Hepatocyte (in vitro differentiated cells): ENCODE measurements at regions not wholly inside any gene's neighbourhood (a gene's known extent, or its start where the extent isn't known, plus 50 kb on each side); places are given as distances from the start of the nearest gene placed in this dataset.

Experiments
- DNase-seq: peaks from one replicate; pipeline ENCODE4 v3.0.0-alpha.2; 2016; ENCODE audit warnings: low spot score
- H2AFZ ChIP-seq: fragments of 200-600 bp; sonication (generic); 2 replicates; pipeline ENCODE4 v1.6.0; 2016; ENCODE audit warnings: antibody characterized with exemption, mild to moderate bottlenecking
- H3K27ac ChIP-seq: fragments of 200-600 bp; sonication (generic); 2 replicates; pipeline ENCODE4 v1.5.1; 2016; ENCODE audit warnings: mild to moderate bottlenecking
- H3K27me3 ChIP-seq: fragments of 200-600 bp; sonication (generic); 2 replicates; pipeline ENCODE4 v1.6.1; 2016
- H3K36me3 ChIP-seq: fragments of 200-600 bp; sonication (generic); replicated peaks from 2 replicates; pipeline ENCODE4 v1.5.1; 2016; ENCODE audit warnings: low read depth; ENCODE audit not compliant: insufficient read depth
- H3K4me1 ChIP-seq: fragments of 200-600 bp; sonication (generic); 2 replicates; pipeline ENCODE4 v1.5.1; 2016; ENCODE audit warnings: mild to moderate bottlenecking, moderate library complexity; ENCODE audit not compliant: insufficient read depth
- H3K4me2 ChIP-seq: fragments of 200-600 bp; sonication (generic); 2 replicates; pipeline ENCODE4 v1.6.0; 2016
- H3K4me3 ChIP-seq: fragments of 200-600 bp; sonication (generic); 2 replicates; pipeline ENCODE4 v1.5.1; 2016; ENCODE audit warnings: mild to moderate bottlenecking
- H3K79me2 ChIP-seq: fragments of 200-600 bp; sonication (generic); 2 replicates; pipeline ENCODE4 v1.6.0; 2017; ENCODE audit warnings: mild to moderate bottlenecking
- H3K9me2 ChIP-seq: fragments of 200-600 bp; sonication (generic); replicated peaks from 2 replicates; pipeline ENCODE4 v1.6.0; 2017; ENCODE audit warnings: mild to moderate bottlenecking; ENCODE audit not compliant: insufficient read depth
- H3K9me3 ChIP-seq: fragments of 200-600 bp; sonication (generic); 2 replicates; pipeline ENCODE4 v1.5.1; 2016; ENCODE audit warnings: low read depth, mild to moderate bottlenecking
- H4K20me1 ChIP-seq: fragments of 200-600 bp; sonication (generic); 2 replicates; pipeline ENCODE4 v1.6.0; 2016; ENCODE audit warnings: mild to moderate bottlenecking; ENCODE audit not compliant: insufficient read depth, poor library complexity, severe bottlenecking
- CTCF ChIP-seq: fragments of 200-600 bp; sonication (generic); IDR thresholded peaks from 2 replicates; pipeline ENCODE4 v1.5.1; 2016; ENCODE audit warnings: antibody characterized with exemption, mild to moderate bottlenecking; ENCODE audit not compliant: poor library complexity
- EZH2 ChIP-seq: fragments of 200-600 bp; sonication (generic); IDR thresholded peaks from 2 replicates; pipeline ENCODE4 v1.6.1; 2016; ENCODE audit warnings: antibody characterized with exemption, mild to moderate bottlenecking, borderline replicate concordance
- EZH2phosphoT487 ChIP-seq: fragments of 200-600 bp; sonication (generic); IDR thresholded peaks from one replicate; pipeline ENCODE4 v1.6.1; 2018; ENCODE audit warnings: antibody characterized with exemption, mild to moderate bottlenecking, low read depth, moderate library complexity; ENCODE audit not compliant: unreplicated experiment, severe bottlenecking
- WGBS: methylation state at CpG from one replicate; pipeline ENCODE4 v1.1.6; 2016; ENCODE audit warnings: low lambda C conversion rate; ENCODE audit errors: missing lambda C conversion rate; 5-methylcytosine and 5-hydroxymethylcytosine counted together

DNA sequence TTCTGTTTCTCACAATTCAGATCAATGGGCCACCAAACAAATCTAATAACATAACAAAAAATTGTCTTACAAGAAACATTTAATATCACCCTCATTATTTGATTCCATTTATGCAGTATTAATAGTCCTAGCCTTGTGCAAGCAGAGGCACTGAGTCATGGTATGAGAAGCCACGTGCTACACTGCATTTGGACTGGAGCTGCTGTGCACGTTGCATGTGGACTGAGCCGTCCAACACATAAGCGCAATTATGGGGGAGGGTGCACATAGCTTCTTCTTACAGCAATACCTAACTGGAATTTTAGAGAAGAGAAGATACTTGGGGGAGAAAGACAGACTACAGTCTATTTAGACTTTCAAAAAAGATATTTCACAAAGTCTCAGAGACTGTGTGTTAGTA is 329.6 kb upstream of the ID2 start:
- Histone ChIP-seq H3K36me3 (no peaks in the 10 kb centered on the region), H3K27ac (no peak overlapping the region), H3K9me3 (no peaks in the 10 kb centered on the region), H3K79me2 (no peaks in the 10 kb centered on the region), H3K4me3 (no peak overlapping the region), H2AFZ (no peak overlapping the region), H3K9me2 (no peaks in the 10 kb centered on the region), H3K4me2 (no peak overlapping the region), H3K27me3 (no peaks in the 10 kb centered on the region), H3K4me1 (no peaks in the 10 kb centered on the region), H4K20me1 (no peaks in the 10 kb centered on the region)
- no peak for TF ChIP-seq EZH2
- TF ChIP-seq EZH2phosphoT487 = no peak
- TF ChIP-seq CTCF = no peak
- 97% methylated on average over 4 of the region's 4 CpGs for WGBS
- no peak for DNase-seq

DNA sequence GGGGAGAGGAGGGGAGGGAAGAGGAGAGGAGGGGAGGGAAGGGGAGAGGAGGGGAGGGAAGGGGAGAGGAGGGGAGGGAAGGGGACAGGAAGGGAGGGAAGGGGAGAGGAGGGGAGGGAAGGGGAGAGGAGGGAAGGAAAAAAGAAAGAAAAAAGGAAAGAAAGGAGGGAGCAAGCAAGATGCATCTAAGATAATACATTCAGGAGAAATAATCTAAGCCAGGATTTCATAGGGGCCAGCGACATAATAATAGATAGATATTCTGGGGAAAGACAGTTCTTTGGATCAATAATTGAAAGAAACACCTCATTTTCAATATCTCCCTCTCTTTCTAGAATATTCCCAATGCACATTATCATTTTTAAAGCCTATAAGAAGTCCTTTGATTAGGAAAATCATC is 328.9 kb upstream of the ID2 start:
- 100% methylated on average over 1 of the region's 1 CpG for WGBS
- H3K9me3 ChIP-seq = no peaks in the 10 kb centered on the region
- no peak overlapping the region for H2AFZ ChIP-seq
- no peak for DNase-seq
- no peaks in the 10 kb centered on the region for H3K9me2 ChIP-seq
- TF ChIP-seq EZH2 = no peak
- TF ChIP-seq CTCF = no peak
- no peak for TF ChIP-seq EZH2phosphoT487
- no peaks in the 10 kb centered on the region for H3K36me3 ChIP-seq
- no peaks in the 10 kb centered on the region for H4K20me1 ChIP-seq
- no peaks in the 10 kb centered on the region for H3K27me3 ChIP-seq
- no peak overlapping the region for H3K4me3 ChIP-seq
- H3K79me2 ChIP-seq = no peaks in the 10 kb centered on the region
- no peaks in the 10 kb centered on the region for H3K4me1 ChIP-seq
- H3K27ac ChIP-seq = no peak overlapping the region
- H3K4me2 ChIP-seq = no peak overlapping the region

- Histone ChIP-seq H3K4me2 (no peak overlapping the region), H3K27me3 (no peaks in the 10 kb centered on the region), H2AFZ (no peak overlapping the region), H3K36me3 (no peaks in the 10 kb centered on the region), H3K9me3 (no peaks in the 10 kb centered on the region), H3K79me2 (no peaks in the 10 kb centered on the region), H3K27ac (no peak overlapping the region), H3K4me3 (no peak overlapping the region), H4K20me1 (no peaks in the 10 kb centered on the region), H3K9me2 (no peaks in the 10 kb centered on the region), H3K4me1 (no peaks in the 10 kb centered on the region)
- DNase-seq = no peak
- WGBS = 83% methylated on average over 7 of the region's 7 CpGs
- no peak for TF ChIP-seq CTCF
- no peak for TF ChIP-seq EZH2
- TF ChIP-seq EZH2phosphoT487 = no peak
These were observed 326.6 kb upstream of the ID2 start for GRCh38 chr2:8355102-8355859.
